GM21526 (cell line): ENCODE measurements at regions not wholly inside any gene's neighbourhood (a gene's known extent, or its start where the extent isn't known, plus 50 kb on each side); places are given as distances from the start of the nearest gene placed in this dataset.
"Not testable (repeated sequence)": the region's sequence is repeated elsewhere in the genome, so short reads cannot be mapped to it uniquely, and the experiment has no call there.

Experiments
- ATAC-seq: cut with Tn5 transposase; IDR thresholded peaks from one replicate; pipeline ENCODE4 v1.9.1; 2021; ENCODE audit warnings: moderate library complexity; ENCODE audit not compliant: unreplicated experiment, low FRiP score

DNA sequence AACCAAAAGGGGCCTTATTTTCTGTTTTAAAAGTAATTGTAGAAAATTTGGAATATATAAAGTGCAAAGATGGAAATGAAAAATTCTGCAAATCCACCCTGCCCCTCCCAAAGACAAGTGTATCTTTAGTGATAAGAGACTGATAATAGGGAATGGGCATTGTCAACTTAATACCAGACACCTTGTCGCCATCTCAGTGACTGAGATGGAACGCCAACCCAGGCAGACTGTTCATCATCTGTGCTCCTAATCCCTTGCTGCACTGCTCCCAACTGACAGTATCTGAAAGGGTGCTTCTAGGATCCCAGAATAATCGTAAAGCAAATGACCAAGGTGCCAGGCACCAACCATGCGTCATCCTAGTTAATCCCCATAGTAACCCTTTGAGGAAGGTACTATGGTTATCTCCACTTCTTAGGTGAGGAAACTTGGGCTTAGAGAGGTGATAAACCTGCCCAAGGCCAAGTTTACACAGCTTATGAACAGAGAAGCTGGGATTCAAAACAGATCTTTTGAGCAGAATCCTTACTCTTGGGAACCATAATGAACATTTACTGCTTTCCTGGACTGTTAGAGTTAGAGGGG, 583.7 kb downstream of the GATA3 start:
- ATAC-seq = no peak

DNA sequence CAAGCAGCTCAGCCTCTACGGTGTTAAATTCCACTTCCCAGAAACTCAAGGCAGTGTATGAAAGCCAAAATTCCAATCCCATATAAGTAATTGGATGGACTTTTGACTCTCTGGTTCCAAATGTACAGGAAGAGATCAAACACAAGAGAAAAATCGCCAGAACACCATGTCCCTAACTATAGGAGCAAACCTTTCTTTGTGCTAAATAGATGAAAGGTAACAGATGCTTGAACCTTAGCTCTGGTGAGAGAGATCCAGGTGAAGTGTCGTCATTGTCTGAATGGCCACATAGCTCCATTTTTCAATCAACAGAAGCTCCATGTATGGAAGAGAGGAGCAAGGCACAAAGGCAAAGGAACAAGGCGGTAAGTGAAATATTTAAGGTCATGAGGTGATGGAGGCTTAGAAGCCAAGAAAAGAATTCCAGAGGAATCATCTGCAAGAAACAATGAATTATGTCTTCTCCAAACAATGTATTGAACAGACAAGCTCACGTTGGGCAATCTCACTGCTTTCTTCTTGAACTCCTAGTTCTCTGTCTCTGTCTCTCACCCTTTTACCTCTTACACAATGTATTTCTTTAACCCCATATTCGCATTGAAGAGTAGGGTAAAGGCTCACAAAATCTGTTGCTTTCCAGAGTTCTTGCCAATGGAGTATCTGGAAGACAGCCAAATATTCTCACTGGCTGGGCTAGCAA, 585.1 kb downstream of the GATA3 start:
- ATAC-seq = no peak

DNA sequence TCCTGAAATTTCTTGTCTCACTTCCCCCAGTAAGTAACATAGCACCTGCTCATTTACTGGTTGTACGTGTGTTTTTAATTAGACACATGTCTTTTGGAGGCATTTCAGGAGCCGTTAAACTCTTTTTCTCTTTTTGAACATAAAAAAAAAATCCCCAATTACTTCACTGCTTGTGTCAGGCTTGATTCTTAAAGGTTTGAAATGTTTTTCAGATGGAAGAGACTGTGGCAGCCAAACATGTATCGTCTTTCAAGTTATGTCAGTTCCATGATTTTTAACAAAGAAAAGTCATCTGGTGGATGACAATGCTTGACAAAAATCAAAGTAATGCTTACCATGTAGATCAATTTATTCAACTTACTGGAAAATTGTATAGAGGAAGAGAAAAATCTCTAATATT, 585.8 kb downstream of the GATA3 start:
- ATAC-seq = no peak

DNA sequence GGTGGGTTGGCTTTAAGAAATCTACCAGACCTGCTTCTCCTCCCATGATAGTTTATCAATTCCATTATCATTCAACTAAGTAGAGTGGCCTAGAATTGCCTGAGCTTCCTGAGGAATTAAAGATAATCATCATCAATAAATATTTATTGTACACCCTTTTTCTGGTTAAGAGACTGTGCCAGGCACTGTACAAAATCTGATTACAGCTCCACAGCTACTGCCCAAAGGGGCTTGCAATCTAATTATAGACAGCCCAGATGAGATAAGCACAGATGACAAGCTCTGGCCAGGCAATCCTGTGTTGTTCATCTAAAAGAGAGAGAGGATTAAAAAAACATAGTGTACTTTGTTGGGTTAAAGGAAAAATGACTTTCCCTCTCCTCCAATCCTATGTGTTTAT, 586.4 kb downstream of the GATA3 start:
- ATAC-seq = no peak

DNA sequence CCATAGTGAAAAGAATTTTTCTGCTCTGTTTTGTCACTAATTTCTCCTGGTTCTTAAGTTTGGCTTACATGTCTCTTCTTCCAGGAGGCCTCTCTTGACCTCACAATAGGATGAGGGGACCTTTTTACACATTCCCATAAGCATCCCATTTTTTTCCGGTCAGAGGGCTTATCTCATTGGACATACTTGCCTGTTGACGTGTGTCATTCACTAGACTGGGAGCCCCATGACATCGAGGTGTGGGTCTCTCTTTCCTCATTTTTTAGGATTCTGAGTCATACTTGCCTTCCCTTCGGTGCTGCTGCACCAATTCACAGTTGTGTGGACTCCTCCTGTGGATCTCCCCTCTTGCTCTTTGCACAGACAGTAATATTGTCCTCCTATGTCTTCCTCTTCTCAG, 601.8 kb downstream of the GATA3 start:
- no peak for ATAC-seq

DNA sequence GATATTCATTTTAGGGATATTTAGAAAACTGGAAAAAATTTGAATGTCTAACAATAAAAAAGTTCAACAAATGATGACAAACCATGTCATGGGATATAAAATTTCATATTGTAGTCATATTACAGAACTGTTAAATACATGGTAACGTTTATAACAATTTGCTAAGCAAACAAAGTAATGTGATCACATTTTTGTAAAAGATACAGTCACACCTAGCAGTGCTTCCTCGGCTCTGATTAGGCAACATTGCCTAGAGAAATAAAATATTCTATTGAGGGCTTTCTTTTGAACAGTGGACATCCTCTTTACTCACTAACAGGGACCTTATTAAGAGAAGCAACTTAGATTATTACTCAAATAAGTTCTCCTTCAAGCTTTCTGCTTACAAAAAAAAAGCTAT, 605.5 kb downstream of the GATA3 start:
- no peak for ATAC-seq

DNA sequence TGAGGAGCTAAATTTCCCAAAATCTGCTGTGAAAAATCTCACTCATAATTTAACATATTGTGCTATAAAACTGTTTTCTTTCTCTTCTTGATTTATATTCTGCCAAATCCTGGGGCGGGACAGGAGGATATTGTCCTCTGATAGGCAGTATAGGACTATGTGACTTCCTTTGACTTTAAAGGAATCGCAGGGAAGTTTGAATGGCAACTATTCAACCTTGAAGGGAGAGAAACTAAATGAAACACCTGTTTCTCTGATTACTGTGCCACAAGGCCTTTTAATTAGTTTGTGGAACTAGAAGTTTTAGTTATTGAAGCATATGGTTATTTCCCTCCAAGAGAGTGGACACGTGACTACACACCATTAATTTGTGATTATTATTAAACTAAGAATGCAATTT, 607.4 kb downstream of the GATA3 start:
- ATAC-seq = no peak

DNA sequence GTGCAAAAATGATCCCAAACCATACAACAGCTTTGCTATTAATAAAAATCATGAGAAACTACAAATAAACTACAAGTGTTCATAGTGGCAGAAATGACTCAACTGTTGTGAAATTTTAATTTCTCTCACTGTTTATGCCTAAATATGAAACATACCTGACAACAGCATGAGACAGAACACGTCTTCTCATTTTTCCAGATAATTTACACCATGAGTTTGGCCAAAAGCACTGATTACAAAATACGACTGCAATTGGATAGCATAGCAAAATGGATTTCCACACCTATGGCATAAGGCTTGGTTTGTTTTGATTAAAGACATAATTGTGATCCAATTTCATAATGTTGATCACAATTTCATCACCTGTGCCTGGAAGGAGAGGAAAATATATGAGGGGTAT, 608.6 kb downstream of the GATA3 start:
- no peak for ATAC-seq

DNA sequence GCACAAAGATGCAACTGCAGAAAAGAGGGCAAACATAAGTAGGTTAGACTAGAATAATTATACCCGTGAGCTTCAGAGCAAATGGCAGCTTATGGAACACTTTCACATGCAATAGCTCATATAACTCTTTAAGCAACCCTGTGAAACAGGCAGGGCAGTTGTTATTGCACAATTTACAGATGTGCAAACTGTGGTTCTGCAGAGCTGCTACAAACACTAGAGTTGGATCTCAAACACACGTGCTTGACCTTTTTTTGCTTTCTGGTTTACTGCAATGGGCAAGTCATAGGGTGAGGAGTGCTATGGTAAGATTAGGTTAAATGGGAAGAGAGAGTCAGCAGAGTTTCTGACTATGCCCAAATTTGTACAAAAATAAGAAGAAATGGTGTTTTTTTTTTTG, 610.8 kb downstream of the GATA3 start:
- ATAC-seq = no peak

DNA sequence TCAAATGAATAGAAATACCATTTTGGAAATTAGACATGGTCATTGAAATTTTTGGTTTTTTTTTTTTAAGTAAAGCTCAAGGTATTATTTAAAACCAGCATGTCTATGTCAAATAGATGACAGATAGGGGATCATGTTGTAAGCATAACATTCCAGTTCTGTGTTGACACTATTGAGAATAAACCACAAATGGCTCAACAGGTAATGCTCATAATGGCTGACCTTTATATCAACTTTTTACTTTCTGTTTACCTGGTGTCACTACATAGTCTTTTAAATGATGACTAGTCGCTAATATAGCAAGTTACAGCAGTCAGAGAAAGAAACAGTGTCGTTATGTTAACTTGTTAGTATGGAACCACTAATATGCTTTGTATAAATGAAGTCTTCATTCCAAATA, 616.0 kb downstream of the GATA3 start:
- ATAC-seq = no peak

DNA sequence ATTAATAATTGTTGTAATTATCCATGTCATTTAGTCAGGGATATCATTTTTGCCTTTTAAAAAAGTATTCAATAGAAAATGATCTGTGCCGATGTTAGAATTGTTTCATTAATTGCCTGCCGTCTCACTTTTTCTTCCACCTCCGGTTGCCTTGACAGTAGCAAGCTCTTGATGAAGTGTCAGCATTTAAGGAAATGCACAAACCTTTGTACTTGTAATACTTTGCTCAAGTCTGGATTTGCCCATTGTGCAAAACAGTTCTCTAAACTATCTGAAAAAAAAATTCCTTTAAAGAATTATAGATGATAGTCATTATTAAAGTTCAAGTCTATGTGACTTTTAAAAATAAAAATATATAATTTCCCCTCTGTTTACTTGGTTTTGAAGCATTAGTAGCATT, 619.7 kb downstream of the GATA3 start:
- no peak for ATAC-seq

DNA sequence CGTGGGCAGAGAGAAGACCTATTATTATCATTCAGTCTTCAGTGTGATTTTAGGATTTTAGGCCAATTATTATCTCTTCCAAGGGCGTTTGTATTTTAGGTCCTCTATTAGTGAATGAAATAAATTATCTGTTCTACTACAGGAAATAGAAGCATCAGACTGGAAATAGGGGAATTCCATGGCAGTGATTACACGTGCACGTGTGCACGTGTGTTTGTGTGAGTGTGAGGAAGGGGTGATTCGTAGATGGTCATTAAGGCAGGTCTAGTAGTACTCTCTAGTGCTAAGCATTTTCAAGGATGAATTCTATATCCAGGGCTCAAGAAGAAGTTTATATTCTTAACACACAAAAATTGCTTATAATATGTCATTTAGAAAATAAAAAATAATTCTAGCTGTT, 623.2 kb downstream of the GATA3 start:
- ATAC-seq = no peak

DNA sequence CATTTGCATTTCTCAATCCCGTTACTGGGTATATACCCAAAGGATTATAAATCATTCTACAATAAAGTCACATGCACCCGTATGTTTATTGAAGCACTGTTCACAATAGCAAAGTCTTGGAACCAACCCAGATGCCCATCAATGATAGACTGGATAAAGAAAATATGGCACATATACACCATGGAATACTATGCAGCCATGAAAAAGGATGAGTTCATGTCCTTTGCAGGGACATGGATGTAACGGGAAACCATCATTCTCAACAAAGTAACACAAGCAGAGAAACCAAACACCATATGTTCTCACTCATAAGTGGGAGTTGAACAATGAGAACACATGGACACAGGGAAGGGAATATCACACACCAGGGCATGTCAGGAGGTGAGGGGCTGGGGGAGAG, 630.4 kb downstream of the GATA3 start:
- ATAC-seq = not testable (repeated sequence)

DNA sequence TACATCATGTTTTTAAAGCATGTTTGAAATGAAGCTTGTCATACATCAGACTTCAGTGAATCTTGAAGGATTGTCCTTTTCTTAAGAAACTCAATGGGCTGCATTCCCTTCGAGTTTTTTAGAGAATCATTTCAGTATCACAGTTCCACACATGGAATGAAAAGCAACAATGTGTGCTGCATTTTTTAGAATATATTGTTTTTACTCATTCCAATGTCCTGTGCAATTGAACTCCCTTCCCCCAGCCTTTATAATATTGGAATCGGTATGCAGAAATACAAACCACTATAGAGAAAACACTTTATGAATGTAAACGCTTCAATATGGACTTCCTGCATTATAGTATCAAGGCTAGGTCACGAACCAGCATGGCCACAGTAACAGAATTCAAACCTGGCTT, 634.4 kb downstream of the GATA3 start:
- no peak for ATAC-seq

DNA sequence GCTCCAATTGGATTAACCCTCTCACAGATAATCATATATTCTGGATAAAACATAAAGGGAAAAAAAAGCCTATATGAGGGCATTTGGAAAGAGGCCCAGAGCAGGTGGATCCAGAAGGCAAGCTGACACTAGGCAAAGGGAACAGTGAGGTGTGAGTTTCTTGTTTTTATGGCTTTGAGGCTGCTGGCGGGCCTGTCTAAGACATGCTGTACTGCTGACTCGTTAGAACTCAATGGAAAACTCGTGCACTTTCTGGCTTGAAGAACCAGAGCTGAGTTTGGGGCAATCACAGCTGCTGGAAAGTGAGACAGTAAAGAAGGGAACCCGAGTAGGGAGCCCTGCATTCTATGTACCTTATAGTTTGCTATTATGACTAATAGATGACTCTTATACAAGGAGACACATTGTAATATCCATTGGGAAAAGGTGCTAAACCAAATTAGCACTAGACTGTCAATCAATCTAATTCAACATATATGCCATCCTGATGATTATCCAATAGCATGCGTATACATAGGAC, 637.1 kb downstream of the GATA3 start:
- no peak for ATAC-seq

DNA sequence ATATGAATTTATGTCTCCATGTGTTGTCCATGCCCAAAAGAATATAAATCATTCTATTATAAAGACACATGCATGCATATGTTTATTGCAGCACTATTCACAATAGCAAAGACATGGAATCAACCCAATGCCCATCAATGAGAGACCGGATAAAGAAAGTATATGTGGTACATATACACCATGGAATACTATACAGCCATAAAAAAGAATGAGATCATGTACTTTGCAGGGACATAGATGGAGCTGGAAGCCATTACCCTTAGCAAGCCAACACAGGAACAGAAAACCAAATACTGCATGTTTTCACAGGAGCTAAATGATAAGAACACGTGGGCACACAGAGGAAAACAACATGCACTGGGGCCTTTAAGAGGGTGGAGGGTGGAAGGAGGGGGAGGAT, 639.1 kb downstream of the GATA3 start:
- ATAC-seq = not testable (repeated sequence)

DNA sequence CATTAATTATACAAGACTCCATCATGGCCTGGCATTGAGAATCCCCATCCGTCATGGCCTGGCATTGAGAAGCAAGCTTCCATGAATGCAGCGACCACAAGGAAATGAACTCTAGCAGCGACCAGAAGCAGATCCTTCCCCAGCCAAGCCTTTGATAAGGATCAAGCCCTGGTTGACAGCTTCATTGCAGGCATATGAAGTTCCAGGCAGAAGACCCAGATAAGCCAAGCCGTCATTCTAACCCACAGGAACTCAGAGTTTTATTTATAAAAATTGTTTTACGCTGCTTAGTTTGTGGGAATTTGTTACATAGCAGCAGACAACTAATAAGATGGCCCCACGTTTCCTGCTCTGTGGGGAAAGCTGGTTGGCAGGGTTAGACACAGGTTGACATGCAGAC, 642.3 kb downstream of the GATA3 start:
- no peak for ATAC-seq

DNA sequence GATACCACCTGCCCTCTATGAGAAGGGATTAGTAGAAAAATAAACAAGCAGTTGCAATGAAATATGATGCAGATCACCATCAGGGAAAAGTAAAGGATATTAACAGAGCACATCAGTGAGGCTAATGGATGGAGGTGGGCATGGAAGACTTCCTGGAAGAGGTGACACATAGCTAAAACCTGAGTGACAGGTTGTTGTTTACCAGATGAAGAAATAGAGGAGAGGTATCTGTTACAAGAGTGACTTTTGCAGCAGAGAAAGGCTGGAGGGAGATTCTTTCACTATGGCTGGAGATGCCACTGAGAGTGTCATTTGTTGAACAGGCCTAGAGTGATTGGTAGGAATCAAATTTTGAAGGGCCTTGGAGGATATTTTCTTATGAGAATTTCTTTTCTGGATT, 646.2 kb downstream of the GATA3 start:
- ATAC-seq = no peak

DNA sequence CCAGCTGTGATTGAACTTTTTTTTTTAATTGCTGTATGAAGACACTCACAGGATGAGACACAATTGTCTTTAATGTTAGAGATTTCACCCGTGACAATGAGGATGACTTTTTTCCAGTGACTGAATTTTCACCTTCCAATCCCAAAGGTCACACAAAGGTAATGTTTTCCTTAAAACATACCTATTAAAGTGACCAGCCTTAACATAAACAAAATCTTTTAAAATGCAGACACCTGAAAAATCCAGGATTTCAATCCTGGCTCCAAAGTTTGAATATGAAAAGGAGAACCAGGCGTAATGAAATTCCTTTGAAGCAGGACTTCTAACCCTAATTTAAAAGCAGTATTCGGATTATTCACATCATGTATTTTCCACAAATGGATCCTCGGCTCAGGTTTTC, 647.7 kb downstream of the GATA3 start:
- ATAC-seq = no peak

DNA sequence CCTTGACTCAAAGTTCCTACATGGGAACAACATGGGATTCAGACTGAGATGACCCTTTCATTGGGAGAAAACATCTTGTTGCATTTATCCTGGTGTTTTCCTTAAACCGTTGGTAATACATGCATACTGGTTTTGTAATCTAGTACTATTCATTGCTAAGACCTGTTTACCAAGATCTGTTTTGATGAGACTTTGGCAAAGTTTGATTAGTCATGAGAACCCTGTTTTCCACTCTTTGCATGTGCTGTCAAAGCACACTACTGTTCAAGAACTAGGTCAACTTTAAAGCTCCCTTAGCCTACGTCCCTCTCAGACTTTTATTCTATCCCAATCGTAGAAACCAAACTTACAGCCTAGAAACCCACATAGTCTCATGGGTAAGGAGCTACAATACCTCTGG, 650.9 kb downstream of the GATA3 start:
- no peak for ATAC-seq

DNA sequence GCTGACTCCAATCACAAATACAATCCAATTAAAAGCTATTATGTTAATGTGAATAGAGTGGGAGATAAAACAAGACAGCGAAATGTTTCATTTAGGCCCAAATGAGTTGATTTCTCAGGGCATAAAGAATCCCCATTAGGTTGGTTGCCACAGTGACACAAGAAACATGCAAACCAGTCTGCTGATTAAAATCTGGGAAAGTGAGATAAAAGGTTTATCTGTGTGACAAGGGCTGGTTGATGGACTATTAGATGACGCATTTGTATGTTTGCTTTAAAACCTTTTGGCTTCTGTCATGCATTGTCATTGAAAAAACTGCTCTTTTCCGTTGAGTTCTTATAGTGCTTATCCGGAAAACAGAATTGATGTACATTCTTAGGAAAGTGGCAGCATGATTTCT, 658.2 kb downstream of the GATA3 start:
- ATAC-seq = no peak

DNA sequence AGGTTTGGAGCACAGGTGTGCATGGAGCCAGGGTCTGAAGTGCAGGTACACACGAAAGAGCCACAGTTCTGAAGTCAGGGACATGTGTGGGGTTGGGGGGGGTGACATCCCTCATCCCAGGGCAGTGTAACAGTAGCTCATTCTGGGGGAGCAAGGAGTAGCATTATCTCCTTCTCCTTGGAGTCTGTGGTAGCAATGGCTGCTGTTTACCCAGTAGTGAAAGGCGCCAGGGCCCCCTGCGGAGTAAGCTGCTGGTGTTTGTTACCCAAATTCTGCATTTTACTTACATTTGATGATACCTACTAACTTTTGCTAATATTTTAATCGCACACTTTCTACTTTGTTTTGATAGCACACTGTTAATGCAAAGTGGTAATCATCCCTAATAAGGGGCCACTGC, 665.5 kb downstream of the GATA3 start:
- no peak for ATAC-seq

DNA sequence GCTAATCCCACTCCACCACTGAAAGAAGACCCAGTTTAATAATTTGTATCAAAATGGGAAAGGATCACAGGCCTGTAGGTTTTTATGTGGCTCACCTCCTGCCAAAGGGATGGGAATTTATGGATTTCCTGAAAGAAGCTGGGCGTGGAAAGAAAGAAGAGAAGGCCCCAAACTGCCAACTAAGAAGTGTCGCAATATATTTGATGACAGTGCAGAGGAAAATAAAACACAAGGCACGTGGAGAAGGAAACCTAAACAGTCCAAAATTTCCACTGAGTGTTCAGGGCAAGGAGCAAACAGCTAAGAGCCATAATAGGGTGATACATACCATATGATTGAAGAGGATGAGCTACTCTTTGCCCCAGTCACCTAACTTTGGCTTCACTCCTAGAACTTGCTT, 667.2 kb downstream of the GATA3 start:
- ATAC-seq = no peak
